ENCODE measurements at regions not wholly inside any gene's neighbourhood (a gene's known extent, or its start where the extent isn't known, plus 50 kb on each side); places are given as distances from the start of the nearest gene placed in this dataset.

DNA sequence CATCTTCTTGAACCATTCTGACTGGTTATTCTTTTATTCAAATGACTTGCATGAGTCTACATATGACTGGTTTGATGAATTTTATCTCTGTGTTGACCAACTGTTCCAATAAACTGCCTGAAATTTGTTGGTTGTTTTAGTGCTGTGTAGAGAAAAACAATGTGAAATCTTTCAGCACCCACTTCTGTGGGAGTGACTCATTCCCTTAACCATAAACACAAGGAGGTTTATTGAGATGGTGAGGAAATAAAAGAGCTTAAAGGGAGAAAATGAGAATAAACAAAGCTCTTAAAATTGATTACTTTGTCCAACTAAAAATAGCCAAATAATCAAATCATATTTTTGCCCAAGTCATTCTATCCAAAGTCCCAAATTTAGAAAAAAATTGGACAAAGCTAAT lies 341.1 kb downstream of the TGFB2 start:
- DNase-seq = no peak

GRCh38 chr1:218686761-218687160 lies 341.6 kb downstream of the TGFB2 start:
- DNase-seq = no peak

GRCh38 chr1:218692808-218693207 lies 347.7 kb downstream of the TGFB2 start:
- DNase-seq = peak; percentile 52

- DNase-seq = peak; percentile 10
These were observed 348.5 kb downstream of the TGFB2 start for GRCh38 chr1:218693599-218693998.

DNA sequence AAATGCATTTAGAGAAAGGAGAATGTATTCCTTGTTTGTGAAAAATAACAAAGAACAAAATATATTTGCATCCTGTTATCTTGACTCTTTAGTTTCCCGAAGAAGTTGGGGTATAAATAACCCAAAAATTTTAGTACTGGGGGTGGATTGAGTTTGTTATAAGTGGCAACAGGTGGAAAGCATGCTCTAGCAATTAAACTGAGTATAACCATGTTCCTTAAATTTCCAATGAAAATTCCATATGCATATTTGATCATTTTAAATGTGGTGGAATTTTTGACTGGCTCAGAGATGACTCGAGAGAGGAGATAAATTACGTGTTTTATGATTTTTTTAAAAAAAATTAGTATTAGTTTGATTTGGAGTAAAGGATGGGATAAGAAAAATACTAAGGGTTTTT lies 348.9 kb downstream of the TGFB2 start:
- no peak for DNase-seq

DNA sequence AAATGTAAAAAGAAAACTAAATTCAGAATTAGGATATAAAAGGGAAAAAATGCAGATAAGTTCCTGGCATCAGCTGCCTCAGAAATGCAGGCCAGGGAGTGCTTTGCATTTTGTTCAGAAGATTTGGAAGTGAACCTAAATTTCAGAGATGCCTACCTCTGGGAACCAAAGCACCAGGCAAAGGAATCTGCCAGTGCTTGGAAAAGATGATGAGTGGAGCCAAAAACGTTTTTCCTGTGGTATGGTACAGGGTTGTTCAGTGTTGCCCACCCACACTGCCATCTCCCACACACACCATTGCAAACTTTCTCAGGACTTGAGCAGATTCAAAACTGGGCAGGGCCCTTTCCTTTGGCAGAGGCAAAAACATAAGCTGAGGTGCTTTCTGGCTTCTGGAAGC lies 349.5 kb downstream of the TGFB2 start:
- DNase-seq = no peak

- DNase-seq = no peak
These were observed 350.4 kb downstream of the TGFB2 start for GRCh38 chr1:218695525-218695924.

DNA sequence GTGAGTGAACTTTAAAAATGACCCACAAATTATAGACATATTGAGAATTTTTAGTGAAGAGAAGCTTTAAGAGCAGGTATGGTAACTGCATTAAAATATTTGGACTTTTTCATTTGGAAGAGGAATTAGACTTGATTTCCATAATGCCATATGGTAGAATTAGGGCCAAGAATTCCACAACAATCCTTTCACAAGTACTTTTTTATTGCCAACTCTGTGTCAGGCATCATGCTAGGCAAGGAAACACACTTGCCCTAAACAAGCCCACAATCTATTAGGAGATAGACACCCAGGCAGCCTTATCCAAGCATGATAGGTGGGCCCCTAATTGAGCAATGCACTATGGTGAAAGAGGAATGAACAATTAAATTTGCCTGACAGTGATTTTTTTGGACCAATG lies 353.0 kb downstream of the TGFB2 start:
- no peak for DNase-seq

DNA sequence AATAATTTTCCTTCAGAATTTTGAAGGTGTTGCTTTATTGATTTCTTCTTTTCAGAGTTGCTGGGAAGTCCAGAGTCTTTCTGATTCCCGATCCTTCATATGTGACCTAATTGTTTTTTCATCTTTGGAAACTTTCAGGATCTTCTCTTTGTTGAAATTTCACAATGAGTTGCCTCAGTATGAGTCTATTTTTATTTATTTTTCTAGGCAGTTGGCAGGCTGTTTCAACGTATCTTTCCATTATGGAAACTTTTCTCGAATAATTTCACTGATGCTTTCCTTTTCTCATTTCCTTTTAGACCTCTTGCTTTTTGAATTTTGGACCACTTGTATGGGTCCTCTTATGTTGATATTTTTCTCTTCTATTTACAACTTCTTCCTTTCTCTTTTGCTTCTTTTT lies 354.3 kb downstream of the TGFB2 start:
- no peak for DNase-seq

DNA sequence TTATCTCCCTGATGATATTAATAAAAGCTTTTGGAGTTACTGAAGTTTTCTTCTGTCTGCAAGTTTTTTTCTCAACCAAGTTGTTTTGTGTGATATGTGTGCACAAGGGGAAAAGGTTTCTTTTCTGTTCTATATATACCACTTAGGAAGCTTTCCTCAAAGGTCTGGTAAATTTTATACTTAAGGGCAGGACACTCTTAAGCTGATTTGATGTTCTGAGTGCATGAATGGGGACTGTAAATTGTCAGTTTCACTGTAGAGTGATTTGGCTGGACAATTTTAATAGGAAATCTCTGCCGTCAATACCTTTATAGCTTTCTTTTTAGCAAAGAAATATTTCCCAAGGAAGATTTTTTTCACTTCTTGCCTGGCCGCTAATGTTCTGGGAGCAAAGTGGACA lies 354.7 kb downstream of the TGFB2 start:
- DNase-seq = no peak

GRCh38 chr1:218700666-218701065 lies 355.5 kb downstream of the TGFB2 start:
- no peak for DNase-seq

- DNase-seq = no peak
These were observed 356.0 kb downstream of the TGFB2 start for GRCh38 chr1:218701131-218701530.

GRCh38 chr1:218702775-218703174 lies 357.6 kb downstream of the TGFB2 start:
- DNase-seq = no peak

- DNase-seq = no peak
These were observed 358.7 kb downstream of the TGFB2 start for GRCh38 chr1:218703836-218704235.

GRCh38 chr1:218705391-218705790 lies 360.3 kb downstream of the TGFB2 start:
- DNase-seq = no peak

GRCh38 chr1:218705911-218706893 lies 361.1 kb downstream of the TGFB2 start:
- no peak for DNase-seq

DNA sequence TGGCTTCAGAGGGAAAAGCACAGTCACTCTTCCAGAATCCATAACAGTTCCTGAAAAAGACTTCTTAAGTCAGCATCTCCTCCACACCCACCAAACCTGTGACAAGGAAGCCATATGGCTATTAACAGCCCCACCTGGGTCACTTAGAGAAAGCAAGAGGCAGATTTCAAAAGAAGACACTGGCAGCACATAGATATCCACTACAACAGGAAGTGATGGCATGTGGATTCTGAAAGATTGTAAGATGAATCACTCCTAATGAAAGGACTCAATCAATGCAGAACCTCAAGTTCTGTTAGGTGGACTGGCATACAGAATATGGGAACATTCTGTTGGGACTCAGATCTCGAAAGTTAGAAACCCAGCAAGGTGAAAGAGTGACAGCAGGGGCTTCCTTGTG lies 365.9 kb downstream of the TGFB2 start:
- DNase-seq = no peak

DNA sequence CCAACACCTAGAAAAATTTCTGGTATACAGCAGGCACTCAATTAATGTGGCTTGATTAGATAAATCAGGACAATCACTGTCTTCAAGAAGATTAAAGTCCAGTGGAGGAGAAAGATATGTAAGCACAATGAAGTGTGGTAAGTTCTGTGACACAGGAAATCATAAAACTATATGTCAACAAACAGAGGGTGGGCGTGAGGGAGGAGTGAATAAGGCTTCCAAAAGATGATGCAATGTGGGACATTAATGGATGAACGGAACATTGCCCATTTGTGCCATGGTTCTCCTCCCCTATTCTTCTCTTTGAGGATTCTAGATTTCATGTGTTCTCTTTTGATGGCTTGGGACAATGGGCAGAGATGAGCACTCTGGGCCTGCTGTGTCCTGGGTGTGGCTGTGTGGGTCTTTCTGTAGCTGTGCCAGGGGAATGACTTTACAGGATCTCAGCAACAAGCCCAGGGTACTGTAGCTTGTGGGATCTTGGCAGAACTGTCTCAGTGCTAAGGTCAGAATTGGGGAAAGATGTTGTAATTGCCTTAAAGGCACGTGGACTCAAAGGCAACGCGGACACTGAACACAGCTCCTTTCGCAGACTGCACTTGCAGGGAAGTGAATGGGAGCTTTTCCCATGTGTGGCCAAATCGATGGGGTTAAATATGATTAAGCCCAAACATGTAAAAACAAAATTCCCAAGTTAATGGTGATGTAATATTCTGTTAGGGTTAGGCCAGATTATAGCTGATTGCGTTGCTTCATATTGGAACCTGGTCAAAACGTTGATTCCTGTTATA lies 366.9 kb downstream of the TGFB2 start:
- DNase-seq = no peak

- no peak for DNase-seq
These were observed 367.5 kb downstream of the TGFB2 start for GRCh38 chr1:218712677-218713076.

DNA sequence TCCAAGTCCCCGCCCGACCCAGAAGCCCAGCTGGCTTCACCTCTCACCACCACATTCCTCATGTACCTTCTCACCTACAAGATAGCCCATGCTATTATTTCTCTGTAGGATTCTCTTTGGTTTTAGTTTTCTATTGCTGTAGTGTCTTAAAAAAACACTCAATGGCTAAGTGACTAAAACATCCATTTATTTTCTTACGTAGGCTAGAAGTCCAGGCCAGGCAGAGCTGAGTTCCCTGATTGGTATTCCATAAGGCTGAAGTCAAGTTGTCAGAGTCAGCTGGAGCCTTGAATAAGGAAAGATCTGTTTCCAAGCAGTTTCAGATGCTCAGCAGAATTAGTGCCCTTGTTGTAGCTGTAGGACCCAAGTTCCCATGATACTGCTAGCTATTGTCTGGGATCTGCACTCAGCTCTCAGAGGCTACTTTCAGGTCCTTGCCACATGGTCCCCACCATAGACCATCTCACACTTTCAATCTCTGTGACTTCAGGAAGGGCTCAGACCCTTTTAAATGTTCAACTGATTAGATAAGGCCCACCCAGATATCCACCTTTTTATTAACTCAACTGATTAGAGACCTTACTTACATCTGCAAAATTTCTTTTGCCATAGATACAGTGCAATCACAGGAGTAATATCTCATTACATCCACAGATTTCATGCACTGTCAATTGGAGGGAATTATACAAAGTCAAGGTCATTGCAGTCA lies 371.0 kb downstream of the TGFB2 start:
- no peak for DNase-seq

DNA sequence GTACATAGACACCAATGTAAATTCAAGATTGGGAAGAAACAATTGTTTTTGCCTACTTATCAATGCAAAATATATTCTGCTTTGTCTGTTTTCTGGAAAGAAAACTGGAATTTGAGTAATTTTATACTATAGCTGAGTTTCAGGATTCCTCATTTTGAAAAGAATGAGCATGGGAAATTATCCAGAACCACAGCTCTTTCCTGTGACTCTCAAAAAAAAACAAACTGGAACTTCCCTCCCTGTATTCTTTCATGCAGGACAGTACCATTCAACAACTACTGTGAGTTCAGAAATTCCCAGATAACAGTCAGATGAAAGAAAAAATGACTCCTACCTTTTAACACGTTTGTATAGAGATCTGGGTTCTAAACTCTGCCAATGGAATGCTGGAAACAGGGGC lies 372.4 kb downstream of the TGFB2 start:
- DNase-seq = no peak

- DNase-seq = no peak
These were observed 373.1 kb downstream of the TGFB2 start for GRCh38 chr1:218718206-218718605.

GRCh38 chr1:218718977-218719376 lies 373.8 kb downstream of the TGFB2 start:
- no peak for DNase-seq

Data from NCI-H2227 treated with DMSO at 0.1 percent for 48 hours (cell line).